Breast epithelium (tissue), 3 donors: ENCODE measurements at regions not wholly inside any gene's neighbourhood (a gene's known extent, or its start where the extent isn't known, plus 50 kb on each side); places are given as distances from the start of the nearest gene placed in this dataset.

ENCODE experiments used
- CTCF ChIP-seq, 3 donors: fragments of 450-650 bp; IDR thresholded peaks; one replicate each; pipeline ENCODE4 v1.5.1; 2016 to 2017; ENCODE audit warnings: antibody characterized with exemption in 3 of 3, mild to moderate bottlenecking in 3 of 3, moderate library complexity in 3 of 3
- POLR2A ChIP-seq: fragments of 450-650 bp; IDR thresholded peaks from one replicate; pipeline ENCODE4 v1.6.1; 2016; ENCODE audit warnings: antibody characterized with exemption, mild to moderate bottlenecking, moderate library complexity

DNA sequence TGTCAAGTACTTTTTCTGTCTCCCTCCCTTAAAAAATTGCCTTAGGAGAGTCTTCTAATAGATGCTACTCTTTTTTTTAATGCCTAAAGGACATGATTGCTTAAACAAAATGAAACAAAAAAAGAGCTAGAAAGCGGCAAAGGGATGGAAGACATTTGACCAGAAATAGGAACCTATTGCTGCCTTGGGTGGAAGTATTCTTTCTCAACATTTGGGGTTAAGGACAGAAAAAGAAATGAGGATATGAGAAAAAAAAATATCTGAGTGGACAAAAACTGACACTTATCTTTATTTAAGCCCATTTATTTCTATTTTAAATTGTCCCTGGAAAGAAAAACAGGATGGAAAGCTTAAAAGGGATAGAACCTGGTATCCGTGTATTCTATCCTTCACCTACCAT, 664.9 kb upstream of the CITED2 start:
- TF ChIP-seq CTCF (IDR thresholded peaks at IDR 0.05) = no peak
- TF ChIP-seq POLR2A = no peak
